ENCODE measurements at regions not wholly inside any gene's neighbourhood (a gene's known extent, or its start where the extent isn't known, plus 50 kb on each side); places are given as distances from the start of the nearest gene placed in this dataset.

DNA sequence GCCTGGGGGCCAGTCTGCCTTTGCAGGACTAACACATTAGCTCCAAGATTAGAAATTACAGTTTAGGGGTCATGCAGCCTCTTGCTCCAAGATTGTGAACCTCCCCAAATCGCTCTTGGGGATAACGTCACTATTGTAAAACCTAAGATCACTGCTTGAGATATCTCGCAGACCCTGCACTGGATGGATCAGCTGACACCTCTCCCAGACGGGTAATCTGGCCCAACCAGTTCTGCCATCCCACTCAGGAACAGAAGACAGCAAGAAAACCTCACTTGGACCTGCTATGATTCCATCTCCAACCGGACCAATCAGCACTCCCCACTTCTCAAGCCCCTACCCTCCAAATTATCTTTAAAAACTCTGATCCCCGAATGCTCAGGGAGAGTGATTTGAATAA lies 431.2 kb downstream of the GPM6A start:
- no peak for DNase-seq

DNA sequence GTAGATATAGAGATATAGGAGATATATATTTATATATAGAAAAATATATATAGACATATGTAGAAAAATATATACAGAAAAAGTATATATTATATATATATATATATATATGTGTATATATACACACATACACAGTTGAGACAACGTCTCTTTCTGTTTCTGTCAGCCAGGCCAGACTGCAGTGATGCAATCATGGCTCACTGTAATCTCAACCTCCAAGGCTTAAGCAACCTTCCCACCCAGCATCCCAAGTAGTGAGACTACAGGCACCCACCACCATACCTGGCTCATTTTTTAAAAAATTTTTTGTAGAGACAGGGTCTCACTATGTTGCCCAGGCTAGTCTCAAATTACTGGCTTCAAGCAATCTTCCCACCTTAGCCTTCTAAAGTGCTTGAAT lies 426.3 kb downstream of the GPM6A start:
- no peak for DNase-seq

DNA sequence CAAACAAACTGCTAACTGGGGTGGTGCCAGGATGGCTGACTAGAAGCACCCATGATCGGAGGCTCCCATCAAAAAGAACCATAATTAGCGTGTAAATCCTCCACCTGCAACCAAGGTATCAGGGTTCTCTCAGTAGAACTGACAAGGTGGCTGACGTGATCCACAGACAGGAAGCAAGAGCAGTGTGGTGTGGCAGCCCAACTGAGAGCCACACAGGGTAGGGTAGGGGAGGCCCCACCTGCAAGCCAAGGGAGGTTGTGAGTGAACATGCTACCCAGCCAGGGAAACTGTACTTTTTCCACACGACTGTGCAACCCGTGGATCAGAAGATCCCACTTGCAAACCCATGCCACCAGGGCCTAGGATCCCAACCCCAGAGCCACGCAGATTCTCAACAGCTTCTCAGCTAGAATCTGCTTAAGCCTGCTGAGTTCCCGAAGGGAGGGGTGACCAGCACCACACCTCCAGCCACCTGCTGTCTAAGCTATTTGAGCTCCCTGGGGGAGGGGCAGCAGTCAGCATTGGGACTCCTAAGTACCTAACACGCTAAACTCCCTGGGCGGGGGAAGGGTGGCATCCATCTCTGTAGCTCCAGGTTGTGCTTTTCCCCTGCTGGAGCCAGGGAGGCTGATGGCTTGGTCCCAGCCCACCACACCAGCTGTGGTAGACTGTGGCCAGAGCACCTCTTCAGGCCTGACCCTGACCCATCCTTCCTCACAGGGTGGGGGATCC lies 425.1 kb downstream of the GPM6A start:
- no peak for DNase-seq

DNA sequence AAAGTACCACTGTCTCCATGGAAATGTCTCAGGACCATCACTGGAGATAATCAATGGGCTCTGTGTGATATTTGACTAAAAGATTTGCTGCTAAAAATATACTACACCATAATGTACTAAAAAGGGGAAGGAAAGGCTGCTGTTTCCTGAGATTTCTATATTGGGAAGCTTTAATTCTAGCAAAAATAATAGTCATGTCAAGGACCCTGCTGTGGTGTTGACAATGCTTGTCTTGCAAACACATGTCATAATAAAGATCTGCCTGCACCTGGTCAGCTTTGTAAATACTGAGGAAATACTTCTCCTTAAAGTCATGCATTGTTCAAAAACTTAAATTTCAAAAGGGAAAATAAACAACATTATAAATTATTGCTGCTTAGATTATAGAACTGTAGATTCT lies 417.9 kb downstream of the GPM6A start:
- no peak for DNase-seq

DNA sequence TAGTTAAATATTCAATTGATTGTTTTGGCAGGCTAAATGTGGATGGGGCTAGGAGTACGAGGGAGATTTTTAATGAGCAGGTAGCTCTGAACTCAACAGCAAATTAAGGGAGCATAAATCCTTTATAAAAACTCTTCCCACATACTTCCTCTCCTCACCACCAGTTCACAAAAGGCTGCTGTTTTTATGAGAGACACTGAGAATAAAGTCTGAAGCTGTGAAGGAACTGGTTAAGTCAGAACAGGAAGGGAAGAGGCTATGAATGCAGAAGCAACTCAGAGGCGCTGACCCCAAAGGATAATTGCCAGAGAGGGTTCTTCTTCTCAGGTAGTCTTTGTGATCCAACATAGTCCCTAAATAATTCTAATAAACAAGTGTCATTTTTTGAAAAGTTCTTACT lies 406.1 kb downstream of the GPM6A start:
- no peak for DNase-seq

DNA sequence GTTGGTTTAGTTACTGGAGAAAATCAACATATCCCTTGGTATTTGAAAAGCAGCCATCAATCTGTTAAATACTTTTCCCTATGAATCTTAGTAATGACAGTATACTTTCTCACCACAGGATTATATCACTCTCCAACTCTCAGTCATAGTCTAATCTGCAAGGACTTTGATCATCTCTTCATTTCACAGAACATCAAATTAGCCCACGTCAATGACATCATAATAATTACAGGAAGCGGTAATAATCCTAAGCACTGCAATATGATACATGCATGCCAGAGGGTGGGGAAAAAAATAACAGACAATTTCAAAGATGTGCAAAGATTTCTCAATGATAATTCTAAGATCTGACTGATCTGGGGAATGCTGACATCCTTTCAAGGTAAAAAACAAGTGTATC lies 404.1 kb downstream of the GPM6A start:
- no peak for DNase-seq

DNA sequence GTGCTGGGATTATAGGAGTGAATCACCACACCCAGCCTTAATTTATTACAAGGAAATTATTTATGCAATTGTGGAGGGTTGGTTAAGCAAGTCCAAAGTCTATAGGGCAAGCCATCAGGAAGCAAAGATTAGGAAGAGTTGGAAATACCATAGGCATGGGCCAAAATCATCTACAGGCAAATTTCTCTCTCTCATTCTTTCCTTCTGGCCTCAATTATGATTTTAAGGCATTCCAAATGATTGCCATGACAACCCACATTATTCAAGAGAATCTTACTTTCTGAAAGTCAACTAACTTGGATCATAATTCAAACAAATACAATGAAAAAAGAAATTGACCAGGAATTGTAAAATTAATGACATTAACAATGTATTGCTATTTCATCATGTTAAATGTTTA lies 400.8 kb downstream of the GPM6A start:
- no peak for DNase-seq

DNA sequence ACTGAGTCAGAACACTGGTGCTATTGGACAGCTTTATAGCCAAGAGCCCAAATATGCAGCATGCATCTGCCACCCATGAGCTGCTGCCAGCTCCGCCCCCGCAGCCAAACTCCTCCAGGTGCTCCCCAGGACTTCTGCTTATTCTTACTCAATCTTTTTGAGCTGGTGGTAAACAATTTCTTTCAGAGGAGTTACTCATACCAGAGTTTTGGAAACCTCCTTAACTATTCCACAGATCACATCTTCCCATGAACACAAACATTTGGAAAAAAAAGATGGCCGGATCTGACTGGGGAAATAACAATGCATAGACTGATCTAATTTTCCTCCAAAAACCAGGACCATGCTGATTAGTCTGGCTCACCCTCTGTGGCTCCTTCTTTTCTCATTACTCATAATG lies 399.9 kb downstream of the GPM6A start:
- DNase-seq, result no peak

DNA sequence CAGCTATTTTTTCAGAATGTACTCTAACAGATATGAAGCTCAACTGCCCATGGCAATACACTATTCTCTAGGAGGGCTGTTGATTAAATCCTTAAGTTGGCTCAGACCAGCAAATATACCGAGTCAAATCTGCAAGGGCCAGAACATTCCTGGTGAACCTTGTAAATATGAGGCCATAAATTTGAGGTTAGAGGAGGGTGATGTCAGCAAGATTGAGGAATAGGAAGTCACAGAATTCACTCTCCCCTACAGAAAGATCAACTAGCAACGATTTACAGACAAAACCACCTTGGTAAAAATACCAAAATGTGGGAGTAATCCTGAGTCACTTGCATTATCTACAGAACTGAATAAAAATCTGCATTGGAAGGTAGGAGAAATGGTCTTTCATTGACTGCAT lies 399.3 kb downstream of the GPM6A start:
- DNase-seq, result no peak

DNA sequence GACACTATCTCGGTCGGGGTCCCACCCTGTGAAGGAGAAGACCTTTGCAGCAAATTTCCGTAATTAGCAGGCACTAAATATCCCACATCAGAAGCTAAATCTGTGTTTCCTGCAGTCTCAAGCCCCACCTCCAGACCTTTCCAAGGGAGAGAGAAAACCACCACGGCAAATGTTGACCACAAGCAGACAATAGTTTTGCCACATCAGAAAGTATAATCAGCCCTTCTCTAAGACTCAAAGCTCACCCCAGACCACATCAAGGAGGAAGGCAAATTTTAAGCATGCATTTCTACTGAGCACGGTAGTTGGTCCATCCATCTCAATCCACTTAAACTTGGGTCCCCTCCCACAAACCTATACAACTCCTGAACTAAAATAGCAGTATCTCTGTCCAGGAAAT lies 398.5 kb downstream of the GPM6A start:
- no peak for DNase-seq

DNA sequence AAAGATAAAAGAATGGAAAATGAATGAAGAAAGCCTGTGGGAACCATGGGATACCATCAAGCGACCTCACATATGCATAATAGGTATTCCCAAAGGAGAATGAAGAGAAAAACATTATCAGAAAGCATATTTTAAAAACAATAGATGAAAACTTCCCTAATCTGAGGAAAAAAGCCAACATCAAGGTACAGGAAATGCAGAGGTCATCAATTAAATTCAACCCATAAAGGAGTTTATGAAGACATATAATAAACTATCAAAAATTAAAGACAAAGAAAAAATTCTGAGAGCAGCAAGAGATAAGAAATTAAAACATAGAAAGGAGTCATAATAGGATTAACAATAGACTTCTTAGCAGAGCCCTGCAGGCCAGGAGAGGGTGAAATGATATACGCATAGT lies 397.5 kb downstream of the GPM6A start:
- no peak for DNase-seq

DNA sequence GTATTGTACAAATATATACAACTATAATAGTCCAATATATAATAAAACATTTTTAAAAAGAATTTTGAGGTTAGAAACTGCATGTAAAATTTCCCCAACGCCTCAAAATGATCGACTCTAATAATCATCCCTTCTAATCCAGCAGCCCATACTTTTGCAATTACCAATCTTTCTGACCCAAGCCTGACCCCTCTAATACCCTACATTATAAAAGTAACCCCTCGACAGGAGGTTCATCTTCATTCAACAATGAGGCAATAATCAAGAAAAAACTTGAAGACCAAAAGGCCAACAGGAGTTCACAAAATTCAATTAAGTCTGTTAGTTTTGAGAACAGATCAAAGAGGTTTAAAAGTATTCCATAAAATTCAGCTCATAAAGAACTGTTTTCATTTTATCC lies 393.5 kb downstream of the GPM6A start:
- no peak for DNase-seq

DNA sequence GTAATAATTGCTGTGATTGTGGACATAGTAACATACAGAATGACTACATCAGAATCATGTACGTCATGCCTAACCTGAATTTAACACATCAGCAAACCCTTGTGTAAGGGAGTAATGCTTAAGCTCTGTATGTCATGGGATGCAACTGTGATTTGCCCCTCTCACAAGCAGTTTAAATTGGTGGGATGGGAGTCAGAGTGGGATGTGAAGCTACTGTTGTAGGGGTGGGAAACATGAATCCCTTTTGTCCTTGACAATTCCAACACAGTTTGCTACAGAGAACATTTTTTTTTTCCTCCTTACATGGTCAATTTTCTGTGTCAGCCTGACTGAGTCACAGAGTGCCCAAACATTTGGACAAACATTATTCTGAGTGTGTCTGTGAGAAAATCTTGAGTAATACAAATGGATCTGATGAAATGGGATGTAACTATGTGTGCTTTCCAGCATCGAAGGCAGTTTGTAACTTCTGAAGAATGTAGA lies 392.8 kb downstream of the GPM6A start:
- DNase-seq, result no peak

DNA sequence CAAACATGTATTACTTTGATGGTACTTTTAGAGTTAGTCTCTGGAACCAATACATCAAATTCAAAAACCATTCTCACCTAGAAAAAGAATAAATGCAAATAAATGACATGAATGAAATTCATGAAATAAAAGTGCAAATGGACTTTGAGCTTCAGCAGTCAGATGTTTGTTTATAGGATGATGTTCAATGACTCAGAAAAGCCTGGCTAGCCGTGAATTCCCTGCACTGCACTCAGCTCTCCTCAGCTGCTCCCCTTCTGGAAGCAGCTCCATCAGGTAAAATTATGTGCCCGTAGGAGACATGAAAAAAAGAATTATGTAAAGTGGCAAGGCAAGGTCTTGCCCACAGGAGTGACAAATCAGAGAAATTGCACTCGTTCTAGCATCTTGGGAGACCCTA lies 390.6 kb downstream of the GPM6A start:
- no peak for DNase-seq

DNA sequence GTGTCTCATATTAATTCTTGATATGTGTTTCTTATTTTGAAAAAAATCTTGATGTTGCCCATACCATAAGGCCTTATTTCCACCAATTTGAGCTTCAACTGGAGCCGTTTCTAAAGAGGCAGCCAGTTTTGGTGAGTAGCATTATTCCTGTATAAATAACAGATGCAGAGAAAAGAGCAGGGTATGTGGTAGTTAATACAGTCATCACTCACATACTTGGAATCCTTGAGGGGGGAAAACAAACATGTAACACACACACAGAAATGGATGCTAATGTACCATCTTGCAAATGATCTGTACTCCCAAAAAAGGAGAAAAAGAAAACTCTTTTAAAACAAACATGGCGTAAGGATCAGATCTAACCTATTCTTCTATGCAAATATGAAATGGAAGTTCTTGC lies 389.7 kb downstream of the GPM6A start:
- no peak for DNase-seq

DNA sequence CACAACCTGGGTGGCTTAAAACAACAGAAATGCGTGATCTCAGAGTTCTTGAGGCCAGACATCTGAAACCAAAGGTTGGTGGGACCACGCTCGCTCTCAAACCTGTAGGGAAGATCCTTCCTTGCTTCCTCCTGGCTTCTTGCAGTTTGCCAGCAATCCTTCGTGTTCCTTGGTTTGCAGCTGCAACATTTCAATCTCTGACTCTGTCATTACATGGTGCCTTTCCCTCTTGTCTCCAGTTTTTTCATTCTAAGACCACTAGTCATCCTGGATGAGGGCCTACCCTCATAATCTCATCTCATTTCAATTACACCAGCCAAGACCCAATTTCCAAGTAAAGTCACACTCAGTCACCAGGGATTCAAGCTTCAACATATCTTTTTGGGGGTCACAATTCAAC lies 388.0 kb downstream of the GPM6A start:
- no peak for DNase-seq

DNA sequence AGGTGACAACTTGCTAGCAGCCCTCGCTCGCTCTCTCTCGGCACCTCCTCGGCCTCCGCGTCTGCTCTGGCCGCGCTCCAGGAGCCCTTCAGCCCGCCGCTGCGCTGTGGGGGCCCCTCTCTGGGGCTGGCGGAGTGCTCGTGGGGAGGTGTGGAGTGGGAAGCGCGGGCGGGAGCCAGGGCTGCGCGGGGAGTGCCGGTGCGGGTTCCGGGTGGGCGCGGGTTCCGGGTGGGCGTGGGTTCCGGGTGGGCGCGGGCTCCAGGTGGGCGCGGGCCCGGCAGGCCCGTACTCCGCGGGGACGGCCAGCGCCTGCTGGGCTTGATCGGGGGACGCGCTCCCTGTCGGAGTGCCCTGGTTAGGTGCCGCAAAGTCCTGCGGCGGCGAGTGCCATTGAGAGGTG lies 384.3 kb downstream of the GPM6A start:
- DNase-seq, result no peak

DNA sequence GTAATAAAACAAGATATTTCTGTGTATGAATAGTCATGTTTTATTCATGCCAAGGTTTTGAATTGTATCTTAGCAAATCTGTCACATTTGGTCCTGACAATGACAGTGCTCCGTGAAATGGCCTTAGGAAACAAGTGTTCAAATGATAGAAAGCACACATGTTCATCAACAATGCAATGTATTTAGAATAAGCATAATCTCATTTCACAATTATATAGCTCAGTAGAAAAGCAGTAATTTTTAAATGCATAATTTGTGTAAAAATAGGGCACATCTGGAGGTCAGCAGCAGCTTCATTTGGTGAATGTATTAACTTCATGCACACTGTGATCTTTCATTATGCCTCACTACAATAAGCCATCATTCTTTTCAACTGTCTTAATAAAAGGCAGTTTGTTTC lies 380.4 kb downstream of the GPM6A start:
- DNase-seq, result no peak

DNA sequence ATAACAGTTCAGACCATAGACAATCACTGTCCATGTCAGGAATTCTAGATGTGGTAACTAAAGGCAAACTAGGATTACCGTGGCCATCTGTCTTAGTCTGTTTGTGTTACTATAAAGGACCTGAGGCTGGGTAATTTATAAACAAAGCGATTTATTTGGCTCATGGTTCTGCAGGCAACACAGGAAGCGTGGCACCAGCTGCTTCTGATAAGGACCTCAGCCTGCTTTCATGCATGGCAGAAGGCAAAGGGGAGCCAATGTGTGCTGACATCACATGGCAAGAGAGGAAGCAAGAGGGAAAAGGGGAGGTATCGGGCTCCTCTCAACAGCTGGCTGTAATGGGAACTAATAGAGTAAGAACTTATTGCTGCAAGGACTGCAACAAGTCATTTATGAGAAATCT lies 376.7 kb downstream of the GPM6A start:
- no peak for DNase-seq

DNA sequence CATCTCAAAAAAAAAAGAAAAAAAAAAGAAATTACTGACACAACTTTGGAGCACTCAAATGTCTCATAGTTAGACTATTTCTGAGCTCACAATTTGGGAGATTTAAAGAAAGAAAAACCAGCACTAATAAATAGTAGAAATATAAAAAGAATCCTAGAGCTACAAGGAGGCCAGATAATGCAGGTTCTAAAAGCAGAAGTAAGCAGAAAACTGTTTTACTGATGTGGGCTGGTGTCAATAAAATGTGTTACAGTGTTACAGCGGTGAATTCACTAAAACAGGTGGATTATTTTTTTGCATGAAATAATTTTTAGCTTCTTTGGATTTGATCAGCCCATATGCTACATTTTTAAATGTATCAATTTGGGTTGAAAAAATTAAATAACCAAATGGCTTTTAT lies 375.9 kb downstream of the GPM6A start:
- no peak for DNase-seq

DNA sequence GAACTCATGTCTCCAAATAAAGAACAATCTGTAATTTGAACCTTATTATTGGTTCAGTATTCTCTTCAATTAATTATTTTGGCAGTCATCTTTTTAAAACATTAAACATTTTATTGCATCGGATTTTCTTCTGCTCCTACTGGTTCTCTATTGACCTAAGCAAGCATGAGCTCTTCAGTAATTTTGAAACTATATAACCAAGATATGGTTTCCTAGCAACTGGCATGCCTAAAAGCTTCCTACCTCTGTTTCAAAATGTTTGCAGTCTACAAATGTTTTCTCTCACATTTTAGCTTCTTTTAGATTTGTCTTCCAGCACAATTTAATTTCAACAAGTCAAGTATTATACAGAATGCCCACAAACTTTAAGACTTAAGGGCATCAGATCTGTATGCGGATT lies 371.3 kb downstream of the GPM6A start:
- DNase-seq, result no peak

DNA sequence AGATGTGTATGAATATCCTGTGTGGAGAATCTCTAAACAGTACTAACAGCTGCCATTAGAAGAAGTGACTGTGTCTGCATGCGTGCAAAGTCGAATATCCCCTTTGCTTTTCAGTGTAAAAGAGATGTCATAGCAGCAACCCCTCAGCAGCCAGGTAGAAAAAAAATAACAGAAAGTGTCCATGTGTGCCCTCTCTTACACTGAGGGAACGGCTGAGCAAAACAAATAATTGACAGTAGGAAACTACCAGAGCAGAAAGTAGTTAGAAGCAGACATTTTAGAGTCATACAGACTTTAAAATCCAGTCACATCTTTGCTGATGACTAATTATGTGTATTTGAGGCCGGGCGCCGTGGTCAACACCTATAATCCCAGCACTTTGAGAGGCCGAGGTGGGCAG lies 370.8 kb downstream of the GPM6A start:
- DNase-seq, result no peak

DNA sequence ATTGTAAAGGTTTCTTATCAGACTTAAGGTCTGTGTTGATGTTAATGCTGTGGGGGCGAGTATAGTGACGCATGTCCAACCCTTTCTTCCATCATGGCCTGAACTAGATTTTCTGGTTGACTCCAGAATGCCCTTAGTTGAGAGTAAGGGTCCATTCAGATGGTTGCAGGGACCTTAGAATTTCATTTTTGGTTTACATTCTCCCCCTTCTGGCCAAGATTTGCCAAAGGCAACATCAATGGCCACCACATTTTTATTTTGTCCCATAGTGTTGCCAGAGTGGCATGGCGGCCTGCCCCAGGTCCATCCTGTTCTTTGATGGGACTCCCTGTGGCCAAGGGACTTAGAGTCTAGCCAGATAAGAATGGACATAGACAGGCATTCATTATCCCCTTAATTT lies 368.5 kb downstream of the GPM6A start:
- DNase-seq, result no peak

DNA sequence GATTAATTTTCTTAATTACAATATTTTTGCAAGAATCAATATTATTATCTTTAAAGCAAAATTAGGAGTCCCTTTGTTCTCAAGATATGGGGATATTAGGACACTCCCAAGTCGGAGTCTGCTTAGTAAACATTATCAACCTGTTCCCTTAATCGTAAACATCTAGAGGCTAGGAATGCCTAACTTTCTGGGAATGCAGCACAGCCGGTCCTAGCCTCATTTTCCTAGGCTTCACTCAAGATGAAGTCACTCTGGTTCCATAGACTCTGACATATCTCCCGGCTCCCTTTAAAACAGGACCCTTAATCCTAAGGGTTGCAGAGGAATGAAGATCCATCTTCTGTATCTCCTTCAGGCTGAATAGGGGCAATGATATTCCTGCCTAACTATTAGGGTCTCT lies 367.6 kb downstream of the GPM6A start:
- no peak for DNase-seq

DNA sequence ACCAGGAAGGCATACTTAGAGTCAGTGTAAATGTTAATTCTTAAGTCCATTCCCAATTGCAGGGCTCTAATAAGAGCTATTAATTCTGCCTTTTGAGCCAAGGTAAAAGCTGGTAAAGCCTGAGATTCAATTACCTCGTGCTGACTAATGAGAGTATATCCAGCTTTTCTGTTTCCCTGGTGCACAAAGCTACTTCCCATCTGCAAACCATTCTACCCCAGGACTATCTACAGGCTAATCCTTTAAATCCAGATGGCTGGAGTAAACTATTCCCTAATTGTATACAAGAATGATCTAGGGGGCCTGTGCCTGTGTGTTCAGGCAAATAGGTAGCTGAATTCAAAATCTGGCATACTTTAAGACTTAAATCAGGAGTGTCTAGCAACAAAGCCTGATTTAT lies 365.0 kb downstream of the GPM6A start:
- no peak for DNase-seq

Data from dermis blood vessel endothelial cell (primary cell).